NB4 (cell line): ENCODE measurements at regions not wholly inside any gene's neighbourhood (a gene's known extent, or its start where the extent isn't known, plus 50 kb on each side); places are given as distances from the start of the nearest gene placed in this dataset.

ENCODE experiments used
- MYC ChIP-seq: IDR thresholded peaks from 2 replicates; pipeline ENCODE4 v1.6.1; 2011; ENCODE audit warnings: low read depth, low read length
- POLR2A ChIP-seq: IDR thresholded peaks from 2 replicates; pipeline ENCODE4 v1.6.1; 2011; ENCODE audit warnings: mild to moderate bottlenecking; ENCODE audit not compliant: insufficient read length; ENCODE audit errors: extremely low read depth
- TF ChIP-seq, protein P1 (sequence below): IDR thresholded peaks from one replicate; pipeline ENCODE4 v1.5.1; 2012; ENCODE audit warnings: low read depth, low read length
- TF ChIP-seq, protein P2 (sequence below): IDR thresholded peaks from 2 replicates; pipeline ENCODE4 v1.6.1; 2011; ENCODE audit warnings: low read depth, low read length

DNA sequence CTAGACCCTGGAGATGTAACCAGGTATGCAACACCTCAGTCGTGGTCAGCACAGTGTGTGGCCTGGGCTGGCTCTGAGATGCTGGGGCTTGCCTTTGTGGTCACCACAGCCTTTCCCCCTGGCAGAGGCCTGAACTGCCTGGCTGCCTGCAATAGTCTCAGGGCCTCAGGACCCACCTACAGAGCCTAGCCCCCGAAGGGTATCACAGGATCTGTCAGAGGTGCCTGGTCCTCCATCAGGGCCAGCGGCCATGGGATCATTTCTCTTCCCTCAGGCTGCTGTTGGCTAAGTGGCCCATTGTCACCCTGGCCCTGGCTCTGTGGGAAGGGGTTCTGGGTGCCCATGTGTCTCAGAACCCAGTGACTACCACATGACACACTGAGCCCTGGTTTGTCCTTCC, 141.6 kb downstream of the CYP26A1 start:
- TF ChIP-seq, protein P1, sequence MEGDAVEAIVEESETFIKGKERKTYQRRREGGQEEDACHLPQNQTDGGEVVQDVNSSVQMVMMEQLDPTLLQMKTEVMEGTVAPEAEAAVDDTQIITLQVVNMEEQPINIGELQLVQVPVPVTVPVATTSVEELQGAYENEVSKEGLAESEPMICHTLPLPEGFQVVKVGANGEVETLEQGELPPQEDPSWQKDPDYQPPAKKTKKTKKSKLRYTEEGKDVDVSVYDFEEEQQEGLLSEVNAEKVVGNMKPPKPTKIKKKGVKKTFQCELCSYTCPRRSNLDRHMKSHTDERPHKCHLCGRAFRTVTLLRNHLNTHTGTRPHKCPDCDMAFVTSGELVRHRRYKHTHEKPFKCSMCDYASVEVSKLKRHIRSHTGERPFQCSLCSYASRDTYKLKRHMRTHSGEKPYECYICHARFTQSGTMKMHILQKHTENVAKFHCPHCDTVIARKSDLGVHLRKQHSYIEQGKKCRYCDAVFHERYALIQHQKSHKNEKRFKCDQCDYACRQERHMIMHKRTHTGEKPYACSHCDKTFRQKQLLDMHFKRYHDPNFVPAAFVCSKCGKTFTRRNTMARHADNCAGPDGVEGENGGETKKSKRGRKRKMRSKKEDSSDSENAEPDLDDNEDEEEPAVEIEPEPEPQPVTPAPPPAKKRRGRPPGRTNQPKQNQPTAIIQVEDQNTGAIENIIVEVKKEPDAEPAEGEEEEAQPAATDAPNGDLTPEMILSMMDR = no peak
- TF ChIP-seq, protein P2, sequence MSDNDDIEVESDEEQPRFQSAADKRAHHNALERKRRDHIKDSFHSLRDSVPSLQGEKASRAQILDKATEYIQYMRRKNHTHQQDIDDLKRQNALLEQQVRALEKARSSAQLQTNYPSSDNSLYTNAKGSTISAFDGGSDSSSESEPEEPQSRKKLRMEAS = no peak
- TF ChIP-seq POLR2A = no peak
- TF ChIP-seq MYC = no peak
